ENCODE measurements at regions not wholly inside any gene's neighbourhood (a gene's known extent, or its start where the extent isn't known, plus 50 kb on each side); places are given as distances from the start of the nearest gene placed in this dataset.

- TF ChIP-seq CTCF (IDR thresholded peaks at IDR 0.05; ENCODE audit: low read length) (no peak), EZH2phosphoT487 (IDR thresholded peaks at IDR 0.05; ENCODE audit: low read length) (no peak), EZH2 (optimal IDR thresholded peaks at IDR 0.05; ENCODE audit: low read depth, low read length) (no peak)
Measured at GRCh38 chr1:219806020-219806419, 122.3 kb downstream of the SLC30A10 start.

Data from MM.1S (cell line).